Parathyroid adenoma (tissue), 2 donors: ENCODE measurements at regions not wholly inside any gene's neighbourhood (a gene's known extent, or its start where the extent isn't known, plus 50 kb on each side); places are given as distances from the start of the nearest gene placed in this dataset.

Experiments used
- H2AFZ ChIP-seq: fragments of 300-600 bp; sonication (generic); one replicate; pipeline ENCODE4 v1.7.0; 2017; ENCODE audit warnings: antibody characterized with exemption, mild to moderate bottlenecking
- H3K27ac ChIP-seq: fragments of 300-600 bp; sonication (generic); one replicate; pipeline ENCODE4 v1.7.0; 2017
- H3K27me3 ChIP-seq: fragments of 300-600 bp; sonication (generic); one replicate; pipeline ENCODE4 v1.7.0; 2017; ENCODE audit warnings: low read length; ENCODE audit not compliant: control insufficient read depth, insufficient read depth
- H3K36me3 ChIP-seq: fragments of 300-600 bp; sonication (generic); one replicate; pipeline ENCODE4 v1.7.0; 2017; ENCODE audit warnings: low read length; ENCODE audit not compliant: control insufficient read depth, insufficient read depth
- H3K4me1 ChIP-seq: fragments of 300-600 bp; sonication (generic); one replicate; pipeline ENCODE4 v1.7.0; 2017; ENCODE audit warnings: control low read depth
- H3K4me2 ChIP-seq: fragments of 300-600 bp; sonication (generic); one replicate; pipeline ENCODE4 v1.7.0; 2017; ENCODE audit warnings: low read length
- H3K4me3 ChIP-seq: fragments of 300-600 bp; sonication (generic); one replicate; pipeline ENCODE4 v1.7.0; 2017; ENCODE audit warnings: low read depth, low read length
- H3K79me2 ChIP-seq: fragments of 300-600 bp; sonication (generic); one replicate; pipeline ENCODE4 v1.7.0; 2017; ENCODE audit warnings: control low read depth
- H3K9ac ChIP-seq: fragments of 300-600 bp; sonication (generic); one replicate; pipeline ENCODE4 v1.7.0; 2017; ENCODE audit warnings: mild to moderate bottlenecking
- H3K9me3 ChIP-seq: fragments of 300-600 bp; sonication (generic); one replicate; pipeline ENCODE4 v1.7.0; 2017; ENCODE audit warnings: low read length; ENCODE audit not compliant: control insufficient read depth
- TF ChIP-seq, protein P1 (sequence below): fragments of 300-600 bp; sonication (generic); IDR thresholded peaks from one replicate; pipeline ENCODE4 v1.7.0; 2017; ENCODE audit warnings: antibody characterized with exemption, mild to moderate bottlenecking
- donor health status: primary hyperparathyroidism.

DNA sequence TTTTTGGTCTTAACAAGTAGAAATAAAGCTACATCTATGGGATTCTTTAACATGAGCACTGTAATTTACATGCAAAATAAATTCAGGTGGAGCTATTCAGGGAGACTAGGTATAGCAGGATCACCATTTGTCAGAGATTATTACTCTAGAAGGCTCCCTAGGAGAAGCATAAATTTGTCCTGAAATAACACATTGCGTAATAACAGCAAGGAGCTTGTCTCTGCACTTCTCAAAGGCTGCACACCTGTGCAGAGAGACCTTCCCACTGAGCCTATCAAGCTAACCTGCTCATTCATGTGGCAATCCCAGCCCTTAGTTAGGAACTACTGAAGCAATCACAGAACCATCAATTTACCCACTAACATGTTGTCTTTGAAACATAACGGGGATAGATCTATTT lies 437.4 kb upstream of the MC4R start:
- Histone ChIP-seq H3K9me3 (no peaks in the 10 kb centered on the region), H3K4me3 (no peak overlapping the region), H3K4me1 (no peaks in the 10 kb centered on the region), H3K9ac (no peak overlapping the region), H3K27ac (no peak overlapping the region), H2AFZ (no peak overlapping the region), H3K36me3 (no peaks in the 10 kb centered on the region), H3K4me2 (no peak overlapping the region), H3K27me3 (no peaks in the 10 kb centered on the region), H3K79me2 (no peaks in the 10 kb centered on the region)
- TF ChIP-seq, protein P1, sequence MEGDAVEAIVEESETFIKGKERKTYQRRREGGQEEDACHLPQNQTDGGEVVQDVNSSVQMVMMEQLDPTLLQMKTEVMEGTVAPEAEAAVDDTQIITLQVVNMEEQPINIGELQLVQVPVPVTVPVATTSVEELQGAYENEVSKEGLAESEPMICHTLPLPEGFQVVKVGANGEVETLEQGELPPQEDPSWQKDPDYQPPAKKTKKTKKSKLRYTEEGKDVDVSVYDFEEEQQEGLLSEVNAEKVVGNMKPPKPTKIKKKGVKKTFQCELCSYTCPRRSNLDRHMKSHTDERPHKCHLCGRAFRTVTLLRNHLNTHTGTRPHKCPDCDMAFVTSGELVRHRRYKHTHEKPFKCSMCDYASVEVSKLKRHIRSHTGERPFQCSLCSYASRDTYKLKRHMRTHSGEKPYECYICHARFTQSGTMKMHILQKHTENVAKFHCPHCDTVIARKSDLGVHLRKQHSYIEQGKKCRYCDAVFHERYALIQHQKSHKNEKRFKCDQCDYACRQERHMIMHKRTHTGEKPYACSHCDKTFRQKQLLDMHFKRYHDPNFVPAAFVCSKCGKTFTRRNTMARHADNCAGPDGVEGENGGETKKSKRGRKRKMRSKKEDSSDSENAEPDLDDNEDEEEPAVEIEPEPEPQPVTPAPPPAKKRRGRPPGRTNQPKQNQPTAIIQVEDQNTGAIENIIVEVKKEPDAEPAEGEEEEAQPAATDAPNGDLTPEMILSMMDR: no peak

DNA sequence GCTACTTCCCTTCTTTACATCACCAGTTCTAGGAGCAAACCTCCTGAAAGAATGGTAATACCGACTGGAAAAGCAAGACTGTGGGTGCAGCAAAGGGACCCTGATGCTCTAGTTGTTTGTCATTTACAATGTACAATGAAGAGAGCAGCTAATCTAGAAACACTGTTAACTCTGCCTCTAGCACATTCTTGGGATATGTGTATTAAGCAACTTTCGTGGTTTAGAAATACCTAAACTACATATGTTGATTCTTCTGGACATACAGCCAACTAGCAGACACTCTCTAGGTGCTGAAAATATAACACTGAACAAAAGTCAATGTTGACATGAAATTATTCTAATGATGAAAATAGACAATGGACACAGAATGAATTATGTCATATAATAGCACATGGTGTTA lies 440.3 kb upstream of the MC4R start:
- no peaks in the 10 kb centered on the region for H3K36me3 ChIP-seq
- no peak overlapping the region for H3K27ac ChIP-seq
- no peak overlapping the region for H3K4me3 ChIP-seq
- TF ChIP-seq, protein P1: no peak
- no peaks in the 10 kb centered on the region for H3K9me3 ChIP-seq
- no peak overlapping the region for H3K9ac ChIP-seq
- H2AFZ ChIP-seq: no peak overlapping the region
- H3K79me2 ChIP-seq: no peaks in the 10 kb centered on the region
- no peak overlapping the region for H3K4me2 ChIP-seq
- no peaks in the 10 kb centered on the region for H3K27me3 ChIP-seq
- H3K4me1 ChIP-seq: no peaks in the 10 kb centered on the region

DNA sequence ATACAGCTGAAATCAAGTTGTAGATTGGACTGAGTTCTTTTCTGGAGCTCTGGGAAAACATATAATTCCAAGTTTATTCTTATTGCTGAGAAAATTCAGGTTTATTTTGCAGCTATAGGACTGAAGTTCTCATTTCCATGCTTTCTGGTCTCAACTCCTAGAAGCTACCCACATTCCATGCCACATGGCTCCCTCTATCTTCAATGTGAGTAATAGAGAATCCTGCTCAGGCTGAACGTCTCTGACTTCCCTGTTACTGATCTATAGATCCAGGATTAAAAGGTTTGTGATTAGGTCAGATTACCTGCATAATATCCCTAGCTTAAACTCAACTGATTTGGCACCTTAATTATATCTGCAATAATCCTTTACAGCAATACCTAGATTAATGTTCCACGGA lies 453.8 kb upstream of the MC4R start:
- H3K4me1 ChIP-seq: no peaks in the 10 kb centered on the region
- no peak overlapping the region for H3K4me2 ChIP-seq
- H3K9ac ChIP-seq: no peak overlapping the region
- no peak overlapping the region for H3K4me3 ChIP-seq
- H3K27me3 ChIP-seq: no peaks in the 10 kb centered on the region
- no peak overlapping the region for H3K27ac ChIP-seq
- H2AFZ ChIP-seq: no peak overlapping the region
- no peaks in the 10 kb centered on the region for H3K9me3 ChIP-seq
- TF ChIP-seq, protein P1: no peak
- H3K36me3 ChIP-seq: no peaks in the 10 kb centered on the region
- H3K79me2 ChIP-seq: no peaks in the 10 kb centered on the region

DNA sequence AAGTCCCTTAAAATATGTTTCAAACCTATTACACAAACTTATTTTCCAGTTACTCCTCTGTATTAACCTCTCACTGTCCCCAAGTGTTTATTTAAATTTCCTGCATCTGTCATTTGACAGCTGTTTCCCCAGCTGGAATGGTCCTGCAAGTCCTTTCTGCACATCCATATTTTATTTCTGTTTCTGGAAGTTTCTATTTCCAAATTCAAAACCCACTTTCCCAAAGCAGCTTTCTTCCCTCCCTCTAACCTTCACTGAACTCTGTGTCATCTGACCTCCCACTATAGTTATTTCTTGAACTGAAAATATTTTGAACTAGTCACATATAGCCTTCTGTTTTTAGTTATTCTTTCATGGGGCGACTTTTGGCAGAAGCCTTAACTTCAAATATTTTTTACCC lies 459.4 kb upstream of the MC4R start:
- TF ChIP-seq, protein P1: no peak
- no peaks in the 10 kb centered on the region for H3K9me3 ChIP-seq
- H3K9ac ChIP-seq: no peak overlapping the region
- no peaks in the 10 kb centered on the region for H3K4me1 ChIP-seq
- H3K4me2 ChIP-seq: no peak overlapping the region
- H3K36me3 ChIP-seq: no peaks in the 10 kb centered on the region
- no peaks in the 10 kb centered on the region for H3K79me2 ChIP-seq
- H3K27me3 ChIP-seq: no peaks in the 10 kb centered on the region
- no peak overlapping the region for H3K27ac ChIP-seq
- no peak overlapping the region for H2AFZ ChIP-seq
- H3K4me3 ChIP-seq: no peak overlapping the region

DNA sequence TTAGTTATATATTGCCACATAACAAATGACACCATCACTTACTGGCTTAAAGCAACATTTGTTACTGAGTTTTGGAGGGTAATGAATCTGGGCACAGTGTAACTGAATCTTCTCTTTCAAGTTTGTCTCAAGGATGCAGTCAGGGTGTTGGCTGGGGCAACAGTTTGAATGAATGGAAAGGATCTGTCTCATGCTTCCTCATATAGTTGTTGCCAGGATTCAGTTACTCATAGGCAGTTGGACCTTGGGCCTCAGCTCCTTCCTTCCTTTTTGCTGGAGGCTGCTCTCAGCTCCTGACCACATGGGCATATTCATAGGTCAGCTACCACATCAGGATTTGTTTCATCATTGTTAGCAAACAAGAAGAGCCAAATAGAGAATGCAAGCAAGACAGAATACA lies 466.1 kb upstream of the MC4R start:
- H3K9ac ChIP-seq: no peak overlapping the region
- no peaks in the 10 kb centered on the region for H3K4me1 ChIP-seq
- H3K4me3 ChIP-seq: no peak overlapping the region

More for the DNA sequence above, 466.1 kb upstream of the MC4R start:
- H2AFZ ChIP-seq: no peak overlapping the region
- no peaks in the 10 kb centered on the region for H3K36me3 ChIP-seq
- no peak overlapping the region for H3K4me2 ChIP-seq
- TF ChIP-seq, protein P1: no peak
- no peak overlapping the region for H3K27ac ChIP-seq
- H3K27me3 ChIP-seq: no peaks in the 10 kb centered on the region
- no peaks in the 10 kb centered on the region for H3K79me2 ChIP-seq
- no peaks in the 10 kb centered on the region for H3K9me3 ChIP-seq
